ENCODE measurements at regions not wholly inside any gene's neighbourhood (a gene's known extent, or its start where the extent isn't known, plus 50 kb on each side); places are given as distances from the start of the nearest gene placed in this dataset.

DNA sequence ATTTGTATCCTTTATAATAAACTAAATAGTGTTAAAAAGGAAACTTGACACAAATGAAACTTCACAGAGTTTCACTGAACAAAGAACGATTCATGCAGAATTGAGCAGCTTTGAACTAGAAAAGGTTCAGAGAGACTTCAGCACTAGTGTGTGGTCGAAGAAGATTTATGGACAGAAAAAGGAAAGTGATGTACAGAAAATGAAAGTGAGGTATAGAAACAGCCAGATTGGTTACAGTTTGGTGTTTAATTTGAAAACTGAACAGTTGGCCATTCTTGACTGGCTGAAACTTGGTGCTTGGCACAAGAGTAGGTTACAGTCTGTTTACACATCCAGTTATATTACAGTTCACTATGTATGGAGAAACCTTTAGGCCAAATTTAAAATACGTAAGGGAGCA is 207.1 kb downstream of the GALC start:
- H3K27ac ChIP-seq (ENCODE audit: low read depth, low read length), result no peak overlapping the region
- H3K4me2 ChIP-seq (ENCODE audit: low read length), result no peak overlapping the region
- H3F3A ChIP-seq (ENCODE audit: control insufficient read depth, insufficient read depth), result no peaks in the 10 kb centered on the region
- no peaks in the 10 kb centered on the region for H4K20me1 ChIP-seq (ENCODE audit: control insufficient read depth, insufficient read depth, low read depth, low read length)
- no peaks in the 10 kb centered on the region for H3K9me2 ChIP-seq (replicated peaks; ENCODE audit: control insufficient read depth, low read length)
- H3K79me2 ChIP-seq (ENCODE audit: control insufficient read depth, low read length), result no peaks in the 10 kb centered on the region
- no peaks in the 10 kb centered on the region for H3K4me1 ChIP-seq (ENCODE audit: control insufficient read depth, low read length)
- H3K9me3 ChIP-seq (ENCODE audit: control insufficient read depth, insufficient read depth, low read length), result no peaks in the 10 kb centered on the region
- no peaks in the 10 kb centered on the region for H3K36me3 ChIP-seq (ENCODE audit: control insufficient read depth, low read length)
- TF ChIP-seq, protein P1, sequence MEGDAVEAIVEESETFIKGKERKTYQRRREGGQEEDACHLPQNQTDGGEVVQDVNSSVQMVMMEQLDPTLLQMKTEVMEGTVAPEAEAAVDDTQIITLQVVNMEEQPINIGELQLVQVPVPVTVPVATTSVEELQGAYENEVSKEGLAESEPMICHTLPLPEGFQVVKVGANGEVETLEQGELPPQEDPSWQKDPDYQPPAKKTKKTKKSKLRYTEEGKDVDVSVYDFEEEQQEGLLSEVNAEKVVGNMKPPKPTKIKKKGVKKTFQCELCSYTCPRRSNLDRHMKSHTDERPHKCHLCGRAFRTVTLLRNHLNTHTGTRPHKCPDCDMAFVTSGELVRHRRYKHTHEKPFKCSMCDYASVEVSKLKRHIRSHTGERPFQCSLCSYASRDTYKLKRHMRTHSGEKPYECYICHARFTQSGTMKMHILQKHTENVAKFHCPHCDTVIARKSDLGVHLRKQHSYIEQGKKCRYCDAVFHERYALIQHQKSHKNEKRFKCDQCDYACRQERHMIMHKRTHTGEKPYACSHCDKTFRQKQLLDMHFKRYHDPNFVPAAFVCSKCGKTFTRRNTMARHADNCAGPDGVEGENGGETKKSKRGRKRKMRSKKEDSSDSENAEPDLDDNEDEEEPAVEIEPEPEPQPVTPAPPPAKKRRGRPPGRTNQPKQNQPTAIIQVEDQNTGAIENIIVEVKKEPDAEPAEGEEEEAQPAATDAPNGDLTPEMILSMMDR (IDR thresholded peaks at IDR 0.05; ENCODE audit: low read depth, low read length, poor library complexity, severe bottlenecking), result no peak
- no peak for TF ChIP-seq EZH2phosphoT487 (IDR thresholded peaks at IDR 0.05; ENCODE audit: borderline replicate concordance, low read length)
- H3K27me3 ChIP-seq (ENCODE audit: control insufficient read depth, low read length), result no peaks in the 10 kb centered on the region
- no peak overlapping the region for H3K4me3 ChIP-seq (ENCODE audit: low read length)

DNA sequence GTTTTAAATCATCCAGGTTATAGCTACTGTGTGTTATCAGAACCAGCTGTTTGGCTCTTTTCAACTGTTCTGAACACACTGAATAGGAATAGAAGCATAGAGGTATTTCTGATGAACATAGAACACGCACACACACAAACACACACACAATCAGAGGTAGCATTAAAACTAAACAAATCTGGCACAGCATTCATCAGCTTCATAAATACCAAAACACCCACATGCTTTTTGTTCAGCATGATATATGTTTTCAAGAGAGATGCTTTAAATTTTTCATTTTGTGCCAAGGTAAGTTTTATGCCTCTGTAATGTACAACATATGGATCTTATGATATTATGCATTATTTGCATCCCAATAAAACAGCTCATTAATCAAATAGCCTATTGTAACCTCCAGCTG is 208.6 kb downstream of the GALC start:
- H3K27me3 ChIP-seq (ENCODE audit: control insufficient read depth, low read length), result no peaks in the 10 kb centered on the region
- H3F3A ChIP-seq (ENCODE audit: control insufficient read depth, insufficient read depth), result no peaks in the 10 kb centered on the region
- H3K27ac ChIP-seq (ENCODE audit: low read depth, low read length), result no peak overlapping the region
- no peaks in the 10 kb centered on the region for H3K9me3 ChIP-seq (ENCODE audit: control insufficient read depth, insufficient read depth, low read length)
- H3K4me2 ChIP-seq (ENCODE audit: low read length), result no peak overlapping the region
- no peaks in the 10 kb centered on the region for H3K36me3 ChIP-seq (ENCODE audit: control insufficient read depth, low read length)
- H3K4me1 ChIP-seq (ENCODE audit: control insufficient read depth, low read length), result no peaks in the 10 kb centered on the region
- TF ChIP-seq, protein P1 (IDR thresholded peaks at IDR 0.05; ENCODE audit: low read depth, low read length, poor library complexity, severe bottlenecking), result no peak
- TF ChIP-seq EZH2phosphoT487 (IDR thresholded peaks at IDR 0.05; ENCODE audit: borderline replicate concordance, low read length), result no peak
- H3K79me2 ChIP-seq (ENCODE audit: control insufficient read depth, low read length), result no peaks in the 10 kb centered on the region
- no peaks in the 10 kb centered on the region for H4K20me1 ChIP-seq (ENCODE audit: control insufficient read depth, insufficient read depth, low read depth, low read length)
- H3K9me2 ChIP-seq (replicated peaks; ENCODE audit: control insufficient read depth, low read length), result no peaks in the 10 kb centered on the region
- no peak overlapping the region for H3K4me3 ChIP-seq (ENCODE audit: low read length)

DNA sequence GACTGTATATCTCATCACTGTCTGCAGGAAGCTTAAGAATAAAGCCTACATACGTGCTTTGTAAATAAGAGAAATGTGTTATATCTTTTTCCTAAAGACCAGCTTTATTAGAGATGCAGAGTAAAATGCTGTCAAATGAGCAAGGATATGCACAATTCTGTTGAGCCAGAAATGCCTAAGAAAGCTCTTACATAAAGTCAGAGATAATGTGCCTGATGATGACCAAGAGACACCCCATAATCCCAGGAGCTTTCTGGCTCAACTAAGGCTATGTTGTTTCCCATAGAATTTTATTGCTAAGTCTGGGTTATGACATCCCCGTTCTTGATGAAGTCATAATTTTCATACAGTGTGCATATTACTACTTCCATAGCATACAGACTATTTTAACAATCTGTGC is 209.9 kb downstream of the GALC start:
- H3K4me2 ChIP-seq (ENCODE audit: low read length), result no peak overlapping the region
- H3K27me3 ChIP-seq (ENCODE audit: control insufficient read depth, low read length), result no peaks in the 10 kb centered on the region
- H3K9me3 ChIP-seq (ENCODE audit: control insufficient read depth, insufficient read depth, low read length), result no peaks in the 10 kb centered on the region
- H3K4me3 ChIP-seq (ENCODE audit: low read length), result no peak overlapping the region
- no peak overlapping the region for H3K27ac ChIP-seq (ENCODE audit: low read depth, low read length)
- no peaks in the 10 kb centered on the region for H4K20me1 ChIP-seq (ENCODE audit: control insufficient read depth, insufficient read depth, low read depth, low read length)
- no peaks in the 10 kb centered on the region for H3K9me2 ChIP-seq (replicated peaks; ENCODE audit: control insufficient read depth, low read length)
- H3K36me3 ChIP-seq (ENCODE audit: control insufficient read depth, low read length), result no peaks in the 10 kb centered on the region
- H3K79me2 ChIP-seq (ENCODE audit: control insufficient read depth, low read length), result no peaks in the 10 kb centered on the region
- no peaks in the 10 kb centered on the region for H3K4me1 ChIP-seq (ENCODE audit: control insufficient read depth, low read length)
- TF ChIP-seq EZH2phosphoT487 (IDR thresholded peaks at IDR 0.05; ENCODE audit: borderline replicate concordance, low read length), result no peak
- TF ChIP-seq, protein P1 (IDR thresholded peaks at IDR 0.05; ENCODE audit: low read depth, low read length, poor library complexity, severe bottlenecking), result no peak
- no peaks in the 10 kb centered on the region for H3F3A ChIP-seq (ENCODE audit: control insufficient read depth, insufficient read depth)

DNA sequence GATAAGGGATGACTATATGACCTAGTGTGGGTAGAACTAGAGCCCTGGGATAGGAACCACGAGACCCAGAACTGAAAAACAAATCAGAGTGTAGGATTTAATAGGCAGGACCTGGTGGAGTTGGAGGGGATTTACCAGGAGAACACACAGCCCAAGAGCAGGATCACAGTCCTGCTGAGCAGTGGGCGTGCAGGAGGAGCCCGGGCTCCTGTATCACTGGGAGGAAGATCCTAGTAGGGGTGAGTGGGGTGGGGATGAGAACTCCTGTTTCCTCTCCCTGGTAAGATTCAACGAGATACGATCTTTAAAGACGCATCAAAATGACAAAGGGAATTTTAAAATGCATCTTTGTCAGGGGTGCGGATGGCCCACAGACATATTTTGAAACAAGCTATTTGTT is 220.1 kb downstream of the GALC start:
- no peaks in the 10 kb centered on the region for H3K9me2 ChIP-seq (replicated peaks; ENCODE audit: control insufficient read depth, low read length)
- no peaks in the 10 kb centered on the region for H3K36me3 ChIP-seq (ENCODE audit: control insufficient read depth, low read length)
- H3K4me2 ChIP-seq (ENCODE audit: low read length), result no peak overlapping the region
- H3K9me3 ChIP-seq (ENCODE audit: control insufficient read depth, insufficient read depth, low read length), result no peaks in the 10 kb centered on the region
- H3F3A ChIP-seq (ENCODE audit: control insufficient read depth, insufficient read depth), result no peaks in the 10 kb centered on the region
- H3K79me2 ChIP-seq (ENCODE audit: control insufficient read depth, low read length), result no peaks in the 10 kb centered on the region
- no peak for TF ChIP-seq EZH2phosphoT487 (IDR thresholded peaks at IDR 0.05; ENCODE audit: borderline replicate concordance, low read length)
- TF ChIP-seq, protein P1 (IDR thresholded peaks at IDR 0.05; ENCODE audit: low read depth, low read length, poor library complexity, severe bottlenecking), result no peak
- no peaks in the 10 kb centered on the region for H3K27me3 ChIP-seq (ENCODE audit: control insufficient read depth, low read length)
- H3K4me3 ChIP-seq (ENCODE audit: low read length), result no peak overlapping the region
- no peaks in the 10 kb centered on the region for H3K4me1 ChIP-seq (ENCODE audit: control insufficient read depth, low read length)
- H4K20me1 ChIP-seq (ENCODE audit: control insufficient read depth, insufficient read depth, low read depth, low read length), result no peaks in the 10 kb centered on the region
- no peak overlapping the region for H3K27ac ChIP-seq (ENCODE audit: low read depth, low read length)
